GM12878 (cell line): ENCODE measurements at regions not wholly inside any gene's neighbourhood (a gene's known extent, or its start where the extent isn't known, plus 50 kb on each side); places are given as distances from the start of the nearest gene placed in this dataset.

Experiments
- ATAC-seq: fragments of 200-7000 bp; cut with Tn5 transposase; 3 replicates; pipeline ENCODE4 v1.9.1; 2020; ENCODE audit warnings: mild to moderate bottlenecking, moderate library complexity
- BruUV-seq: library from RNA; stranded (reverse); fragments of 400-500 nt; replicated peaks from 2 replicates; lab custom pipeline; 2021; lab: Mats Ljungman, UMichigan
- CTCF ChIA-PET: fragments of 300-600 bp; sonication (Branson Sonifier 250); formaldehyde crosslinking; extraction: SDS; loops from one replicate; lab custom pipeline; 2021; ENCODE audit warnings: inconsistent platforms; lab: Yijun Ruan, JAX
- POLR2A ChIA-PET: fragments of 350-600 bp; formaldehyde crosslinking; extraction: SDS; loops from one replicate; lab custom pipeline; 2021; ENCODE audit warnings: inconsistent platforms; lab: Charles Lee
- RAD21 ChIA-PET: fragments of 300-600 bp; sonication (Branson Sonifier 250); formaldehyde crosslinking; loops from one replicate; lab custom pipeline; 2023; ENCODE audit warnings: antibody characterized with exemption; ENCODE audit not compliant: unreplicated experiment; lab: Charles Lee
- SMC1A ChIA-PET: fragments of 300-600 bp; sonication (Branson Sonifier 250); formaldehyde crosslinking; loops from one replicate; lab custom pipeline; 2023; ENCODE audit not compliant: unreplicated experiment, uncharacterized antibody; lab: Charles Lee
- DNase-seq: peaks from one replicate; pipeline ENCODE4 v3.0.0-alpha.2; 2011; ENCODE audit warnings: low read depth, low spot score
- FAIRE-seq: peaks from 3 replicates; lab custom pipeline; 2011; peaks lifted over from hg19 to GRCh38; lab: Jason Lieb, UNC
- H2AFZ ChIP-seq: 2 replicates; pipeline ENCODE4 v1.6.0; 2011; ENCODE audit warnings: low read depth, low read length, control low read depth; ENCODE audit not compliant: control insufficient read depth
- H3K27ac ChIP-seq: 2 replicates; pipeline ENCODE4 v1.5.1; 2011; ENCODE audit warnings: control low read depth; ENCODE audit not compliant: control insufficient read depth, insufficient read depth
- H3K27me3 ChIP-seq, 2 experiments: replicated peaks in 1 of 2; 2 replicates each; pipeline versions ENCODE4 v1.6.0 to v1.6.1; 2011; ENCODE audit warnings: low read length in 1 of 2; ENCODE audit not compliant: control insufficient read depth in 2 of 2, insufficient read depth in 2 of 2
- H3K36me3 ChIP-seq, 2 experiments: 2 replicates each; pipeline ENCODE4 v1.5.1; 2011; ENCODE audit warnings: low read length in 1 of 2; ENCODE audit not compliant: control insufficient read depth in 2 of 2, insufficient read depth in 2 of 2
- H3K4me1 ChIP-seq: 2 replicates; pipeline ENCODE4 v1.6.1; 2011; ENCODE audit warnings: mild to moderate bottlenecking, low read length, moderate library complexity, mixed read lengths; ENCODE audit not compliant: control insufficient read depth, insufficient read depth
- H3K4me2 ChIP-seq: 2 replicates; pipeline ENCODE4 v1.6.0; 2011; ENCODE audit warnings: control low read depth; ENCODE audit not compliant: control insufficient read depth, insufficient read depth
- H3K4me3 ChIP-seq: fragments of 200-600 bp; sonication (generic); 2 replicates; pipeline ENCODE4 v1.5.1; 2016
- H3K79me2 ChIP-seq: 2 replicates; pipeline ENCODE4 v1.6.0; 2011; ENCODE audit warnings: low read length; ENCODE audit not compliant: control insufficient read depth, insufficient read depth
- H3K9ac ChIP-seq: 2 replicates; pipeline ENCODE4 v1.8.0; 2011; ENCODE audit warnings: low read length, control low read depth, mixed read lengths; ENCODE audit not compliant: control insufficient read depth, insufficient read depth
- H3K9me3 ChIP-seq: replicated peaks from 3 replicates; pipeline ENCODE4 v1.5.1; 2011; ENCODE audit warnings: mild to moderate bottlenecking, low read length; ENCODE audit not compliant: control insufficient read depth, insufficient read depth
- H4K20me1 ChIP-seq: 2 replicates; pipeline ENCODE4 v1.6.0; 2011; ENCODE audit not compliant: control insufficient read depth, insufficient read depth
- ATF7 ChIP-seq: fragments of 450-650 bp; IDR thresholded peaks from 2 replicates; pipeline ENCODE4 v1.6.1; 2016; ENCODE audit warnings: low read depth, mild to moderate bottlenecking
- CBFB ChIP-seq: IDR thresholded peaks from 2 replicates; pipeline ENCODE4 v1.6.1; 2016; ENCODE audit warnings: antibody characterized with exemption, low read depth
- IRF4 ChIP-seq: IDR thresholded peaks from 2 replicates; pipeline ENCODE4 v1.6.1; 2011; ENCODE audit warnings: low read depth, low read length
- JUND ChIP-seq: IDR thresholded peaks from 2 replicates; pipeline ENCODE4 v1.6.1; 2012; ENCODE audit warnings: low read depth, mild to moderate bottlenecking, low read length, improper control_type of control experiment, moderate library complexity
- KDM1A ChIP-seq: fragments of 200-600 bp; sonication (generic); IDR thresholded peaks from 2 replicates; pipeline ENCODE4 v1.6.1; 2016; ENCODE audit warnings: borderline replicate concordance
- MEF2A ChIP-seq: IDR thresholded peaks from 2 replicates; pipeline ENCODE4 v1.6.1; 2011; ENCODE audit warnings: low read depth, mild to moderate bottlenecking, low read length, moderate library complexity; ENCODE audit not compliant: insufficient read depth
- MYC ChIP-seq: IDR thresholded peaks from 2 replicates; pipeline ENCODE4 v1.6.1; 2011; ENCODE audit warnings: mild to moderate bottlenecking, low read length, moderate library complexity, inconsistent platforms; ENCODE audit not compliant: insufficient read depth, insufficient replicate concordance, insufficient read length, severe bottlenecking
- NFXL1 ChIP-seq: fragments of 450-650 bp; IDR thresholded peaks from 2 replicates; pipeline ENCODE4 v1.6.1; 2017; ENCODE audit warnings: antibody characterized with exemption, mild to moderate bottlenecking, borderline replicate concordance
- SMC3 ChIP-seq: IDR thresholded peaks from 2 replicates; pipeline ENCODE4 v1.6.1; 2011; ENCODE audit warnings: low read length, improper control_type of control experiment, borderline replicate concordance
- SP1 ChIP-seq: IDR thresholded peaks from one replicate; pipeline ENCODE4 v1.6.1; 2011; ENCODE audit warnings: low read depth, low read length
- SRF ChIP-seq, 2 experiments: IDR thresholded peaks; 2 replicates each; pipeline ENCODE4 v1.6.1; 2011; ENCODE audit warnings: low read depth in 2 of 2, low read length in 2 of 2, mild to moderate bottlenecking in 1 of 2, moderate library complexity in 1 of 2
- WGBS: methylation state at CpG from one replicate; pipeline ENCODE4 v1.1.6; 2016; ENCODE audit warnings: low lambda C conversion rate; ENCODE audit not compliant: insufficient replicate concordance, insufficient coverage; ENCODE audit errors: missing lambda C conversion rate; 5-methylcytosine and 5-hydroxymethylcytosine counted together
- in situ Hi-C: fragments of 300-500 bp; cut with MboI; formaldehyde crosslinking; loops from 9 replicates; pipeline ENCODE4 v1.14.3; 2018; ENCODE audit warnings: mixed read lengths
- intact Hi-C: fragments of 100-400 bp; cut with micrococcal nuclease; formaldehyde crosslinking; loops from one replicate; pipeline ENCODE4 v1.14.2; 2022; ENCODE audit not compliant: unreplicated experiment

DNA sequence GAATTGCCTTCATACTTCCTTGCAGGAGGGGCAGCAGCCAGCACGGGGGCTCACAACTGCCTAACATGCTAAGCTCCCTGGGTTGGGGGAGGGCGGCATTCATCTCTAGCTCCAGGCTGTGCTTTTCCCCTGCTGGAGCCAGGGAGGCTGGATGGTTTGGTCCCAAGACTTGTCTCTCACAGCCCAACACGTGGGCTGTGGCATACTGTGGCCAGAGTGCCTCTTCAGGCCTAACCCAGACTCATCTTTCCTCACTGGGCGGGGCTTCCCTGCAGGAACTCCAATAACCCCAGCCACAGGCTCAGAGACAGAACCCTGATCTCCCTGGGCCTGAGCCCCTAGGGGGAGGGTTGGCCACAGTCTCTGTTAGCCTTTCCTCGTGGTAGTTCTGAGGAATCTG is 121.9 kb upstream of the PLET1 start:
- Histone ChIP-seq H3K27ac (no peak overlapping the region), H2AFZ (no peak overlapping the region), H3K4me3 (no peak overlapping the region), H3K9me3 (no peaks in the 10 kb centered on the region), H3K4me2 (no peak overlapping the region), H3K79me2 (no peaks in the 10 kb centered on the region), H3K27me3 (no peaks in the 10 kb centered on the region; a peak in 1 of 4 replicates), H3K4me1 (no peaks in the 10 kb centered on the region), H3K9ac (no peak overlapping the region), H4K20me1 (no peaks in the 10 kb centered on the region), H3K36me3 (no peaks in the 10 kb centered on the region)
- ChIA-PET POLR2A (no interaction called here), SMC1A (no interaction called here), CTCF (no interaction called here), RAD21 (no interaction called here)
- FAIRE-seq (no peak), ATAC-seq (no peak), DNase-seq (no peak)
- in situ Hi-C loops (no loop called here), intact Hi-C loops (no loop called here)
- BruUV-seq, result no TSS peak
- WGBS, result 19% methylated on average over 5 of the region's 5 CpGs
- TF ChIP-seq ATF7 (no peak), SMC3 (no peak), SP1 (no peak), SRF (IDR thresholded peaks at IDR 0.05; ENCODE audit: low read depth in 2 of 2, low read length in 2 of 2) (no peak), NFXL1 (no peak), MYC (no peak), JUND (no peak), CBFB (no peak), IRF4 (no peak)

DNA sequence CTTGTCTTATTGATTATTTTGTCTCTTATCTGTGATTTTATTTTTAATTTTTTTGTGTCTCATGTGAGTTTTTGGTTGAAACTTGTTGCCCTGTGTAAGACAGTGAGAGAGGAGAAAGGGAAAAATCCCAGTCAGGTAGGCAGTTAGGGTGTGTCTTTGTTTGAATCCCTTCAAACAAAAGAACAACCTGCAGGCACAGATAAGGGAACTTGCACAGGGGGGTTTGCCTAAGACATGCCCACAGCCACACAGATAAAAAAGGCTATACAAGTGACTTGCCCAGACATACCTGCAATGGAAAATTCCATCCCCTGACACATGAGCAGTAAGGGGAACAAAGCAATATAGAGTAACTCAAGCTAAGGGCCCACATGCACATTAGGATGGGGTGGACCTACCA is 127.8 kb upstream of the PLET1 start:
- ATAC-seq (no peak), DNase-seq (no peak), FAIRE-seq (no peak)
- H3K4me1 ChIP-seq, result no peaks in the 10 kb centered on the region
- ChIA-PET SMC1A (interaction anchor here (0.9 kb wide), 1 partner anchor 14 kb away, joined by 3 read pairs; no protein-coding TSS in a partner anchor), CTCF (no interaction called here), POLR2A (no interaction called here), RAD21 (no interaction called here)
- in situ Hi-C loops, result no loop called here
- no peak overlapping the region for H3K4me2 ChIP-seq
- H3K79me2 ChIP-seq, result no peaks in the 10 kb centered on the region
- no peak overlapping the region for H2AFZ ChIP-seq
- TF ChIP-seq KDM1A, result no peak
- no peak for TF ChIP-seq MEF2A
- H3K27me3 ChIP-seq, result peaks cover 0 to 3% of the 10 kb centered on the region in 2 experiments; a peak in 2 of 4 replicates
- H4K20me1 ChIP-seq, result no peaks in the 10 kb centered on the region
- H3K27ac ChIP-seq, result no peak overlapping the region
- BruUV-seq, result no TSS peak
- no peaks in the 10 kb centered on the region for H3K36me3 ChIP-seq
- H3K9ac ChIP-seq, result no peak overlapping the region
- no peaks in the 10 kb centered on the region; the same call in 2 of the 3 replicates for H3K9me3 ChIP-seq
- intact Hi-C loops, result no loop called here
- no peak overlapping the region for H3K4me3 ChIP-seq
